HG03469 (cell line): ENCODE measurements at regions not wholly inside any gene's neighbourhood (a gene's known extent, or its start where the extent isn't known, plus 50 kb on each side); places are given as distances from the start of the nearest gene placed in this dataset.
"Not testable (repeated sequence)": the region's sequence is repeated elsewhere in the genome, so short reads cannot be mapped to it uniquely, and the experiment has no call there.

Experiments used
- ATAC-seq: cut with Tn5 transposase; IDR thresholded peaks from one replicate; pipeline ENCODE4 v1.9.1; 2021; ENCODE audit warnings: mild to moderate bottlenecking, moderate library complexity, moderate number of reproducible peaks; ENCODE audit not compliant: unreplicated experiment

- ATAC-seq, result no peak
Observed at GRCh38 chr1:217140041-217140901, 417.0 kb upstream of the ESRRG start.

- ATAC-seq, result no peak
Observed at GRCh38 chr1:217139513-217139912, 416.3 kb upstream of the ESRRG start.

GRCh38 chr1:217138799-217139466 is 415.7 kb upstream of the ESRRG start:
- no peak for ATAC-seq

- no peak for ATAC-seq
Observed at GRCh38 chr1:217138173-217138765, 415.0 kb upstream of the ESRRG start.

GRCh38 chr1:217137210-217137881 is 414.1 kb upstream of the ESRRG start:
- no peak for ATAC-seq

- no peak for ATAC-seq
Observed at GRCh38 chr1:217136895-217137205, 413.6 kb upstream of the ESRRG start.

- no peak for ATAC-seq
Observed at GRCh38 chr1:217135987-217136894, 413.0 kb upstream of the ESRRG start.

- ATAC-seq, result no peak
Observed at GRCh38 chr1:217135569-217135915, 412.3 kb upstream of the ESRRG start.

GRCh38 chr1:217134857-217135568 is 411.8 kb upstream of the ESRRG start:
- no peak for ATAC-seq

GRCh38 chr1:217133958-217134856 is 411.0 kb upstream of the ESRRG start:
- no peak for ATAC-seq

GRCh38 chr1:217133092-217133491 is 409.9 kb upstream of the ESRRG start:
- no peak for ATAC-seq

GRCh38 chr1:217123340-217123739 is 400.1 kb upstream of the ESRRG start:
- not testable (repeated sequence) for ATAC-seq

- ATAC-seq, result no peak
Observed at GRCh38 chr1:217117973-217118465, 394.8 kb upstream of the ESRRG start.

- ATAC-seq, result no peak
Observed at GRCh38 chr1:217115404-217116380, 392.5 kb upstream of the ESRRG start.

- no peak for ATAC-seq
Observed at GRCh38 chr1:217109928-217110327, 386.7 kb upstream of the ESRRG start.

- no peak for ATAC-seq
Observed at GRCh38 chr1:217106231-217106901, 383.1 kb upstream of the ESRRG start.

- ATAC-seq, result no peak
Observed at GRCh38 chr1:217105437-217105836, 382.2 kb upstream of the ESRRG start.
